ENCODE measurements at regions not wholly inside any gene's neighbourhood (a gene's known extent, or its start where the extent isn't known, plus 50 kb on each side); places are given as distances from the start of the nearest gene placed in this dataset.

DNA sequence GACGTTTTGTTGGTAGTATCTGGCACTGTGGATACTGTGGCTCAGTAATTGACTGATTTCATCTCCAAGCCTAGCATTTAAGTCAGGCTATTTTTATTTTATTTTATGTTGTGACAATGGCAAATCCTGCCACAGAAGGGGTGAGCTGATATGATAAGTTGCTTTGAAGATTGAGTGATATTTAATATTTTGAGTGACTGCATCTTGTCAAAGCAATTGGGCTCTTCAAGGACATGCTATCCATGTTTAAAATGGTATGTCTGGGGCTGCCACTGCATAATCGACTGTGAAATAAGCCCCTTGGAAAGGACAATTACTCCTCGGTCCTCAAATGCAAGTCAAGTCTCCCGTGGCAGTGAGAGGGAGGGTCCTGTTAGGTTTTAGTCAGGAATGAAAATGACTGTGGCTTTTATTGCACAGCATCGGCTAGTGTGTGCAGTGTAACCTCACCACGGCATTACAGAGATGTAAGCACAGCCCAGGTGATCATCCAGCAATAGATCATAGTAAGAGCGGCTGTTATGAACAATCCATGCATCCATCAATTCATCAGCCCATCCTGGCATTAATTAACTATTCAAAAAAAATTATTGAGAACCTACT is 178.2 kb downstream of the GBA3 start:
- Histone ChIP-seq H3K4me1 (no peaks in the 10 kb centered on the region), H3K4me3 (no peak overlapping the region), H3K27ac (no peak overlapping the region), H3K27me3 (ENCODE audit: low read depth) (no peaks in the 10 kb centered on the region), H3K36me3 (no peaks in the 10 kb centered on the region), H3K9me3 (no peaks in the 10 kb centered on the region)
- TF ChIP-seq, protein P1, sequence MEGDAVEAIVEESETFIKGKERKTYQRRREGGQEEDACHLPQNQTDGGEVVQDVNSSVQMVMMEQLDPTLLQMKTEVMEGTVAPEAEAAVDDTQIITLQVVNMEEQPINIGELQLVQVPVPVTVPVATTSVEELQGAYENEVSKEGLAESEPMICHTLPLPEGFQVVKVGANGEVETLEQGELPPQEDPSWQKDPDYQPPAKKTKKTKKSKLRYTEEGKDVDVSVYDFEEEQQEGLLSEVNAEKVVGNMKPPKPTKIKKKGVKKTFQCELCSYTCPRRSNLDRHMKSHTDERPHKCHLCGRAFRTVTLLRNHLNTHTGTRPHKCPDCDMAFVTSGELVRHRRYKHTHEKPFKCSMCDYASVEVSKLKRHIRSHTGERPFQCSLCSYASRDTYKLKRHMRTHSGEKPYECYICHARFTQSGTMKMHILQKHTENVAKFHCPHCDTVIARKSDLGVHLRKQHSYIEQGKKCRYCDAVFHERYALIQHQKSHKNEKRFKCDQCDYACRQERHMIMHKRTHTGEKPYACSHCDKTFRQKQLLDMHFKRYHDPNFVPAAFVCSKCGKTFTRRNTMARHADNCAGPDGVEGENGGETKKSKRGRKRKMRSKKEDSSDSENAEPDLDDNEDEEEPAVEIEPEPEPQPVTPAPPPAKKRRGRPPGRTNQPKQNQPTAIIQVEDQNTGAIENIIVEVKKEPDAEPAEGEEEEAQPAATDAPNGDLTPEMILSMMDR (IDR thresholded peaks at IDR 0.05) = no peak
- ATAC-seq (no peak), DNase-seq (no peak)
- intact Hi-C loops (cut with DNase I) = no loop called here

DNA sequence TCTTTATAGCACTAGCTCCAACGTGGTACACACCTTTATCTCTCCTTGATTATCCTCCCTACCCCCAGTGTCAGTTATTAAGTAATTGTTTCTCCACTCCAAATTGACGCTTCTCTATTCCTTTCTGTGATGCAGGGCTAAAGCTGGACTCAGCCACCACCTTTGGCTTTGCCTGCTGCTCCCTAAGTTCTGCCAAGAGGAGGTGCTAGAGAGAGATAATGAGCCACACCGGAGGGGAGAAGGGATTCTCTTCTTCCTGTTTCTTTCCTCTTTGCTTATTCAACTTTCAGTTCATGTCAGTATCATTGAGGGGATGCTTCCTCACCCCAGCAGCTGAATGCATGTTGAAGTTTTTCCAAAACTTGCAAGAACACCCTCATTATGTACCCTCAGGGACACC is 176.5 kb downstream of the GBA3 start:
- H3K36me3 ChIP-seq = no peaks in the 10 kb centered on the region
- H3K4me3 ChIP-seq = no peak overlapping the region
- TF ChIP-seq, protein P1 (IDR thresholded peaks at IDR 0.05) = no peak
- no peak for DNase-seq
- intact Hi-C loops (cut with DNase I) = no loop called here
- H3K4me1 ChIP-seq = no peaks in the 10 kb centered on the region
- no peaks in the 10 kb centered on the region for H3K9me3 ChIP-seq
- ATAC-seq = no peak
- no peaks in the 10 kb centered on the region for H3K27me3 ChIP-seq (ENCODE audit: low read depth)
- H3K27ac ChIP-seq = no peak overlapping the region
